Fibroblast of peridontal ligament (primary cell): ENCODE measurements at regions not wholly inside any gene's neighbourhood (a gene's known extent, or its start where the extent isn't known, plus 50 kb on each side); places are given as distances from the start of the nearest gene placed in this dataset.

Experiments
- DNase-seq: peaks from one replicate; pipeline ENCODE4 v3.0.0-alpha.2; 2010; ENCODE audit errors: extremely low read depth

- DNase-seq: no peak
Observed at GRCh38 chrX:63993936-63994335, 208.9 kb upstream of the ARHGEF9 start.

- no peak for DNase-seq
Observed at GRCh38 chrX:63985906-63986305, 200.9 kb upstream of the ARHGEF9 start.

DNA sequence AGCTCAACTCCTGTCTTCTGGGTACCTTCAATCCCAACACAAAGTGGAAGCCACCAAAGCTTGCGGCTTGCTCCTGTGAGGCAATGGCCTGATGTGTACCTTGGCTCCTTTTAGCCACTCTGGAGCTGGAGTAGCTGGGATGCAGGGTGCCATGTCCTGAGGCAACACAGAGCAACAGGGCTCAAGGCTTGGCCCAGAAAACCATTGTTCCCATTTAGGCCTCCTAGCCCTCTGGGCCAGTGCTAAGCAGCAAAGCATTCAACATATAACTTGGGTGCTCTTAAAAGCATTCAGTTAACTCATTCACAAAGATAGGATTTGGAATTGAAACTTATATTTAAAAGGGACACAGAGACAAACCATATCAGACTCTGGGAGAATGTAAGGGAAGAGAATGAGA, 194.5 kb upstream of the ARHGEF9 start:
- no peak for DNase-seq

DNA sequence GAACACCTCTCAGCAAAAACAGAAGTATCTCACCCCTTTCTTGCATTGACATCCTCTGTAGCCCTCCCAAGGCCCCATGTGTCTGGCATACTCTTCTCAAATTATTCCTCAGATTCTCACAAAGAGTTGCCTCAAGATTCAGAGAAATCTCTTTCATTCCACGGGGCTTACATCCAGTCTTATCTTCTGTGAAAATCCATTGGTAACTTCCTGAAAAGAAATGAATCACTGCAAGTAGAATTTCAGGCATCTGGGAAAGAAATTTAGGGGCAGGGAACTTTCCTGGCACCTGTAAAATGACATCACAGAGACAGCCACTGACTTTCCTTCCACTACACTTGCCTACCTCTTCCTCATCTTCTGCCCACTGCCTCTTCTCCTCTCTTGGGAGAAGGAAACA, 182.5 kb upstream of the ARHGEF9 start:
- no peak for DNase-seq

DNA sequence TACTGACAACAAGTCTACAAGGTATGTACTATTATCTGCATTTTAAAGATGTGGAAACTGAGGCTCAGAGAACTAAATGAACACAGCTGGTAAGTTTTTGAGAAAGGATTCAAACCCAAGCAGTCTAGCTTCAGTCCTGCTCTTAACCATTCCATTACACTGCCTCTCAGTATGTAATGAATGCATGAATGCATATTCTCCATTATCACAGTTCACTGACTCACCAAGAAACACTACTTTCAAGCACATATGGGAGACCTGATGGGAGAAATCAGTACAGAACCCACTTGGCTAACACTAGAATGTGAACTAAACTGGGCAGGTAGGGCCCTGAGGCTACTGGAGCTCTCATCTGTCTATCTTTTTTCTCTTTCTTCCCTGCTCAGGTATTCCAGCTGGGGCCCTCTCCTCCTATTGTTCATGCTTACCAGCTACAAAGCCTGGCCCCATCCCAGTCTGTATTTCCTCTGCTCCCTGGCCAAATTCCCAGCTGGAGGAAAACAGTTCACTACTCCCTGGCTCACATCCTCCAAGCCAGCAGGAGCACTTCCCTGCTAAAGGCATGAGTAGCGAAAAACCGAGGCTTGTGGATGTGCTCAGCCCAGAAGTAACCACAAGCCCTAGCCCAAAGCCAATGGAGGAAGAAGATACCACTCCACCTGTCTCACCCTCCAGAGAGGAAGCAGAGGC, 178.2 kb upstream of the ARHGEF9 start:
- no peak for DNase-seq

GRCh38 chrX:63961964-63962363, 176.9 kb upstream of the ARHGEF9 start:
- DNase-seq: no peak

- DNase-seq: no peak
Observed at GRCh38 chrX:63959975-63960374, 175.0 kb upstream of the ARHGEF9 start.

GRCh38 chrX:63958134-63958865, 173.3 kb upstream of the ARHGEF9 start:
- no peak for DNase-seq

- no peak for DNase-seq
Observed at GRCh38 chrX:63935835-63936234, 150.8 kb upstream of the ARHGEF9 start.

DNA sequence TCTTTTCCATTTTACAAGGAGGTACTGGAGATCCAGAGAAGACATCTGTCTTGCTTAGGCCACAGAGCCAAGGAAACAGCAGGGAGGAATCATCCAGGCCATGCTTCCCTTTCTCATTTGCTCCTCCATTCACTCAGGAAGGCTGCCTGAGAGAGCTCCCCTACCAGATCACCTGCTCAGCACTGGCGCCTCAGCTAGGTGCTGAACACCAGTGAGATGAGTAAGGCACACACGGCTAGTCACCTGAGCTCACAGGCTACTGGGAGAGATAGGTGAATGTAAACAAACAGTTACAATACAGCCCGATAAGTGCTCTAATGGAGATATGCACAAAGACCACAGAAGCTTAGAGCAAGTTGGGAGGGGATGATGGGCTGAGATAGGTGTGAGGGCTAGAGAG, 149.8 kb upstream of the ARHGEF9 start:
- DNase-seq: no peak

GRCh38 chrX:63934160-63934559, 149.1 kb upstream of the ARHGEF9 start:
- DNase-seq: no peak

DNA sequence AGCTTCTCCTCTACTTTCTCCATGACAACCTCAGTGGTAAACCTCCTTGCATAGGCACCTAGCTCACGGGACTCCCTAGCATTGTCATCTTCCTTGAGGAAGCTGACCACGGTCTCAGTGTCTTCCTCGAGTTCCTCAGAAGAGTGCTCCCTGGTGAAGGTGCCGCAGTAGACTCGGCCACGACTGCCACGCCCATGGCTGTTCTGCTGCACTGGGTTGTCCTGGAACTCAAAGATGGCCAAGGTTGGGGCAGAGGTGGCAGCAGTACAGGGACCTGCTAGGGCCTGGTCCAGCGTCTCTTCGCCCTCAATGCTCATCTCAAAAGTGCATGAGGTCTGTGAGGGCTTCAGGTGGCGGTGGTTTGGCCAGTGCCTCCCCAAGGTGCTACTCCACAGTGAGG, 147.9 kb upstream of the ARHGEF9 start:
- no peak for DNase-seq

- no peak for DNase-seq
Observed at GRCh38 chrX:63932006-63932405, 147.0 kb upstream of the ARHGEF9 start.

DNA sequence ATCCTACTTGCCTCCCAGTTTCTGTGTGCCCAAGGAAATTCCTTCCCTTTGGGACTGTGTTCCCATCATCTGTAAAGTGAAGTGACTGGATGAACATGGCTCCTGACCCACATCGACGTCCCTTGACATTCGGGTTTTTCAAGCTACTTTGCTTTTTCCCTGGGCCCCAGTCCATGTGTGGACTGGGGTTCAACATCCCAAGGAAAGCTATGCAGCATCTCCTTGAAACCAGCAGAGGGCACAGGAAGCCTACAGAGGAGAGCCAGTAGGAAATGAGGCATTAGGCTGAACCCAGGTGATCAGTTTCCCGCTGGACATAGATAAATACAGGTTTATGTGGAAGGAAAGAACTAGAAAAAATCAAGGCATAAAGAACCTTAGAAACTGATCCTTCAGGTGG, 145.1 kb upstream of the ARHGEF9 start:
- DNase-seq: peak; percentile 1

GRCh38 chrX:63929608-63930007, 144.6 kb upstream of the ARHGEF9 start:
- DNase-seq: no peak

DNA sequence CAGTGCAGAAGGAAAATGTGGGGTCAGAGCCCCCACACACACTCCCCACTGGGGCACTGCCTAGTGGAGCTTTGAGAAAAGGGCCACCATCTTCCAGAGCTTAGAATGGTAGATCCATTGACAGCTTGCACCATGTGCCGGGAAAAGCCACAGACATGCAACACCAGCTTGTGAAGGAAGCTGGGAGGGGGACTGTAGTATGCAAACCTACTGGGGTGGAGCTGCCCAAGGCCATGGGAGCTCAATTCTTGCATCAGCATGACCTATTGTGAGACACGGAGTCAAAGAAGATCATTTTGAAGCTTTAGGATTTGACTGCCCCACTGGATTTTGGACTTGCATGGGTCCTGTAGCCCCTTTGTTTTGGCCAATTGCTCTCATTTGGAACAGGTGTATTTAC, 142.8 kb upstream of the ARHGEF9 start:
- no peak for DNase-seq

DNA sequence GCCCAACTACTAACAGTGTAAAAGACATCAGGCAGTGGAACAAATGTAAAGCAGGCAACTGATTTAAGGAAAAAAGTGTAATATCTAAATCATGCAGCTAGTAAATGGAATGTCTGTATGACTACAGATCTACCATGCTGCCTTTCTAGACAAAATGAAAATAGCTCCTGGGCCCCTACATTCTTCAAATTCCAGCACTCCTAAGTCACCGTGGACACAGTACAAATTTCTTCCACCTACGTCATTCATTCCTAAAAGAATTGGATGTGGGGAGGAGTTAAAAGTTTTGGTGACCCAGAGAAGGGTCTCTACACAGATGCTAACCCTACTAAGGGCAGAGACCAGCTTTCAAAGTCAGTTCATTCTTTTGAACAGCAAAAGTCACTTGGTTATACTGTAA, 137.2 kb upstream of the ARHGEF9 start:
- DNase-seq: peak; percentile 57

DNA sequence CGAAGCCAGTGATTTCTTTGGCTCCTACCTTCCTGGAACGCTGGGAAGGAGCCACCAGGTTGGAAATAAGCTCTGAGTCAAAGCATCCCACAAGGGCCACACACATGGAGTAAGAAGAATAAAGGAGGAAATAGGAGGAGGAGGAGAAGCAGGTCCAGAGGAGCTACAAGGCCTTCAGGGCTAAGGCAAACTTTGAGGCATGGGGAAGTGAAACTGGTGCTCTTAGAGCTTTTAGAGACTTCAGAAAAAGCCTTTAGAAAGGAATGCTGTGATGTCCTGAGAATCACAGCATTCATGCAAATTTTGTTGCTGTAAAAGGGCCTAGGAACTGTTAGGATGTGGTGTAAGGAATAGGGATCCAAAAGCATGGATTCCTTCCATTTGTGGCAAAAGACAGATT, 135.9 kb upstream of the ARHGEF9 start:
- no peak for DNase-seq

- no peak for DNase-seq
Observed at GRCh38 chrX:63919081-63919480, 134.1 kb upstream of the ARHGEF9 start.

DNA sequence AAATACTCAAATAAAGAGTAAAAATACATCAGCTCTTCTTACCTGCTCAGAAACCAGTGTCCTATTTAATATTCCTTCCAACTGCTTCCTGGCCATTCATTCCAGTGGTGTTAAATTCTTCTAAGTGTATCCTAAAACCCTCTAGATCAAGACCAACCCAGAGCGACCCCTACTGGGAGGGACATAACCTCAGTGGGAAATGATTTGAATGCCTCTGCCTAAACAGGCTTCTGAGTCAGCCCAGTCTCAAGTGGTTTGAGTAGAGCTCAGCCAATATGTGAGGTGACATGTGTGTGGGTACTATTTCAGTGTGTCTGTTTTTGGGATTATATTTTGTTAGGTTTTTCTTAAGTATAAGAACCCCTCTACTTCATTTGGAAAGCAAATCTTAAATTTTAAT, 133.6 kb upstream of the ARHGEF9 start:
- DNase-seq: peak; percentile 21

DNA sequence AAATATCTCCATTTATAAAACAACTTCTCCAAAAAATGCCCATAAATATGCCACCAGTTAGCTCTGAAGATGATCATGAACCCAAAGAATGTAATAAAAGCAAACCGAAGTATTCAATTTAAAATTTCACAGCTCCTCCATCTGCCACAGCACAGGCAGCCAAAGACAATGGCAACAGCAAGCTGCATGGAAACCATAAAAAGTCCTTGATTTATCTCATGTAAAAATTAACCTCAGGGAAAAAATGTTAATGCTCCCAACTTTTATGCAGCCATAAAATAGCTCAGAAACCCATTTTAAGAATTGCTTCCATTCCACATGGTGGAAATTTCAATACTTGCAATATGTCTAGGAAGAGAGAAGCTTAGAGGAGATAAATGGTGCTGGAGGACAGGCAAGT, 132.3 kb upstream of the ARHGEF9 start:
- DNase-seq: no peak

GRCh38 chrX:63913719-63914118, 128.7 kb upstream of the ARHGEF9 start:
- DNase-seq: no peak

DNA sequence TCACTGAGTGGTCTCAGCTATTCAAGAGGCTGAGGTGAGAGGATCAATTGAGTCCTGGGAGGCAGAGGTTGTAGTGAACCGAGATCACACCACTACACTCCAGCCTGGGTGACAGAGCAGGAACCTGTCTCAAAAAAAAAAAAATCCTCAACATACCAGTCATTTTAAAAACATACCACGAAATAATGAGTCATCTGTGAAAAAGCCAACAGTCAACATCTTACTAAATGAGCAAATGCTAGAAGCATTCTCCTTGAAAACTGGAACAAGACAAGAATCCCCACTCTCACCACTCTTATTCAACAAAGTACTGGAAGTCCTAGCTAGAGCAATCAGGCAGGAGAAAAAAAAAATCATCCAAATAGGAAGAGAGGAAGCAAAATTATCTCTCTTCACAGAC, 104.0 kb upstream of the ARHGEF9 start:
- peak; percentile 37 for DNase-seq
